Adrenal gland (tissue), 5 donors: ENCODE measurements at regions not wholly inside any gene's neighbourhood (a gene's known extent, or its start where the extent isn't known, plus 50 kb on each side); places are given as distances from the start of the nearest gene placed in this dataset.

Experiments used
- POLR2A ChIP-seq, 2 donors: fragments of 450-650 bp; IDR thresholded peaks; one replicate each; pipeline ENCODE4 v1.6.1; 2017; ENCODE audit warnings: antibody characterized with exemption in 2 of 2, mild to moderate bottlenecking in 2 of 2, moderate library complexity in 1 of 2
- TF ChIP-seq, protein P1 (sequence below), 6 experiments: fragments of 450-650 bp in 4 of 6; fragments of 200-600 bp in 2 of 6; sonication (generic) in 1 of 6; IDR thresholded peaks; 1 replicate in 5 of 6; 2 replicates in 1 of 6; pipeline versions ENCODE4 v1.5.1 to v1.8.0; 2016 to 2021; ENCODE audit warnings: antibody characterized with exemption in 6 of 6, mild to moderate bottlenecking in 2 of 6, moderate library complexity in 1 of 6
- donor health status: DM: no; HTN: no; CAD: no.

- TF ChIP-seq POLR2A (IDR thresholded peaks at IDR 0.05), result no peak
- TF ChIP-seq, protein P1, sequence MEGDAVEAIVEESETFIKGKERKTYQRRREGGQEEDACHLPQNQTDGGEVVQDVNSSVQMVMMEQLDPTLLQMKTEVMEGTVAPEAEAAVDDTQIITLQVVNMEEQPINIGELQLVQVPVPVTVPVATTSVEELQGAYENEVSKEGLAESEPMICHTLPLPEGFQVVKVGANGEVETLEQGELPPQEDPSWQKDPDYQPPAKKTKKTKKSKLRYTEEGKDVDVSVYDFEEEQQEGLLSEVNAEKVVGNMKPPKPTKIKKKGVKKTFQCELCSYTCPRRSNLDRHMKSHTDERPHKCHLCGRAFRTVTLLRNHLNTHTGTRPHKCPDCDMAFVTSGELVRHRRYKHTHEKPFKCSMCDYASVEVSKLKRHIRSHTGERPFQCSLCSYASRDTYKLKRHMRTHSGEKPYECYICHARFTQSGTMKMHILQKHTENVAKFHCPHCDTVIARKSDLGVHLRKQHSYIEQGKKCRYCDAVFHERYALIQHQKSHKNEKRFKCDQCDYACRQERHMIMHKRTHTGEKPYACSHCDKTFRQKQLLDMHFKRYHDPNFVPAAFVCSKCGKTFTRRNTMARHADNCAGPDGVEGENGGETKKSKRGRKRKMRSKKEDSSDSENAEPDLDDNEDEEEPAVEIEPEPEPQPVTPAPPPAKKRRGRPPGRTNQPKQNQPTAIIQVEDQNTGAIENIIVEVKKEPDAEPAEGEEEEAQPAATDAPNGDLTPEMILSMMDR (IDR thresholded peaks at IDR 0.05), result no peak
These were observed 571.6 kb upstream of the JAG1 start for GRCh38 chr20:11245431-11245830.
